HCT116 (cell line): ENCODE measurements at regions not wholly inside any gene's neighbourhood (a gene's known extent, or its start where the extent isn't known, plus 50 kb on each side); places are given as distances from the start of the nearest gene placed in this dataset.

Source experiments
- CTCF ChIP-seq, 3 experiments: fragments of 200-600 bp in 1 of 3; sonication (generic) in 1 of 3; IDR thresholded peaks in 2 of 3; conservative IDR thresholded peaks in 1 of 3; 2 replicates each; pipeline ENCODE4 v1.5.1; 2012 to 2017; ENCODE audit warnings: low read depth in 2 of 3, low read length in 2 of 3, antibody characterized with exemption in 1 of 3, borderline replicate concordance in 1 of 3, control low read depth in 1 of 3, mild to moderate bottlenecking in 1 of 3, mixed read lengths in 1 of 3, mixed run types in 1 of 3, moderate library complexity in 1 of 3; ENCODE audit not compliant: insufficient read depth in 1 of 3
- EZH2 ChIP-seq: fragments of 200-600 bp; sonication (generic); IDR thresholded peaks from 2 replicates; pipeline ENCODE4 v1.6.1; 2017; ENCODE audit warnings: antibody characterized with exemption, mixed run types

- TF ChIP-seq CTCF (IDR thresholded peaks at IDR 0.05 in 2 of 3, conservative IDR thresholded peaks at IDR 0.05 in 1 of 3; ENCODE audit: borderline replicate concordance in 1 of 3, insufficient read depth in 1 of 3, low read depth in 2 of 3, low read length in 2 of 3): no peak
- no peak for TF ChIP-seq EZH2
These were observed 291.4 kb downstream of the JRKL start for GRCh38 chr11:96681019-96681716.
